OCI-LY1 (cell line): ENCODE measurements at regions not wholly inside any gene's neighbourhood (a gene's known extent, or its start where the extent isn't known, plus 50 kb on each side); places are given as distances from the start of the nearest gene placed in this dataset.

Experiments
- H2AFZ ChIP-seq: fragments of 200-600 bp; sonication (generic), shearing (Covaris generic); 2 replicates; pipeline ENCODE4 v1.6.0; 2014; ENCODE audit warnings: antibody characterized with exemption, mild to moderate bottlenecking, low read length
- H3F3A ChIP-seq: fragments of 200-600 bp; sonication (generic), shearing (Covaris generic); 2 replicates; pipeline ENCODE4 v1.6.0; 2014; ENCODE audit warnings: mild to moderate bottlenecking, antibody characterized with exemption, low read length, moderate library complexity; ENCODE audit not compliant: insufficient read depth
- H3K27ac ChIP-seq: fragments of 200-600 bp; sonication (generic); 2 replicates; pipeline ENCODE4 v1.5.1; 2014; ENCODE audit warnings: low read length, mixed run types, mild to moderate bottlenecking, low read depth; ENCODE audit not compliant: poor library complexity, severe bottlenecking
- H3K27me3 ChIP-seq: fragments of 200-600 bp; sonication (generic); 2 replicates; pipeline ENCODE4 v1.6.0; 2014; ENCODE audit warnings: antibody characterized with exemption, mild to moderate bottlenecking, low read length, moderate library complexity; ENCODE audit not compliant: insufficient read depth
- H3K36me3 ChIP-seq: fragments of 200-600 bp; sonication (generic); 2 replicates; pipeline ENCODE4 v1.6.1; 2014; ENCODE audit warnings: mild to moderate bottlenecking, antibody characterized with exemption, low read length, moderate library complexity, mixed read lengths; ENCODE audit not compliant: insufficient read depth
- H3K4me1 ChIP-seq: fragments of 200-600 bp; sonication (generic); 2 replicates; pipeline ENCODE4 v1.5.1; 2014; ENCODE audit warnings: mild to moderate bottlenecking, low read length, moderate library complexity; ENCODE audit not compliant: insufficient read depth, severe bottlenecking
- H3K4me2 ChIP-seq: fragments of 200-600 bp; sonication (generic), shearing (Covaris generic); 2 replicates; pipeline ENCODE4 v1.6.1; 2014; ENCODE audit warnings: low read length
- H3K4me3 ChIP-seq: fragments of 200-600 bp; sonication (generic); 2 replicates; pipeline ENCODE4 v1.5.1; 2014; ENCODE audit warnings: low read length, low read depth, mild to moderate bottlenecking, mixed read lengths; ENCODE audit not compliant: poor library complexity, severe bottlenecking
- H3K79me2 ChIP-seq: fragments of 200-600 bp; shearing (Covaris generic); 2 replicates; pipeline ENCODE4 v1.6.1; 2016; ENCODE audit warnings: mixed run types, low read length, mixed read lengths; ENCODE audit not compliant: insufficient read depth
- H3K9ac ChIP-seq: fragments of 200-600 bp; sonication (generic), shearing (Covaris generic); 2 replicates; pipeline ENCODE4 v1.6.1; 2014; ENCODE audit warnings: mild to moderate bottlenecking, low read length, mixed read lengths
- H3K9me2 ChIP-seq: fragments of 200-600 bp; sonication (generic), shearing (Covaris generic); 2 replicates; pipeline ENCODE4 v1.6.1; 2014; ENCODE audit warnings: low read depth, mild to moderate bottlenecking, low read length, mixed read lengths
- H3K9me3 ChIP-seq: fragments of 200-600 bp; shearing (Covaris generic); 2 replicates; pipeline ENCODE4 v1.6.1; 2014; ENCODE audit warnings: low read length, mixed read lengths
- H4K20me1 ChIP-seq: fragments of 200-600 bp; sonication (generic), shearing (Covaris generic); 2 replicates; pipeline ENCODE4 v1.6.0; 2016; ENCODE audit warnings: mild to moderate bottlenecking, low read length; ENCODE audit not compliant: insufficient read depth
- CTCF ChIP-seq: fragments of 200-600 bp; sonication (generic), shearing (Covaris generic); IDR thresholded peaks from 2 replicates; pipeline ENCODE4 v1.5.1; 2017; ENCODE audit warnings: mild to moderate bottlenecking, antibody characterized with exemption, low read length, moderate library complexity, mixed read lengths
- EZH2 ChIP-seq: fragments of 200-600 bp; sonication (generic), shearing (Covaris generic); IDR thresholded peaks from 2 replicates; pipeline ENCODE4 v1.8.0; 2017; ENCODE audit warnings: borderline replicate concordance, mixed run types, mild to moderate bottlenecking, antibody characterized with exemption, low read length, moderate library complexity, mixed read lengths

DNA sequence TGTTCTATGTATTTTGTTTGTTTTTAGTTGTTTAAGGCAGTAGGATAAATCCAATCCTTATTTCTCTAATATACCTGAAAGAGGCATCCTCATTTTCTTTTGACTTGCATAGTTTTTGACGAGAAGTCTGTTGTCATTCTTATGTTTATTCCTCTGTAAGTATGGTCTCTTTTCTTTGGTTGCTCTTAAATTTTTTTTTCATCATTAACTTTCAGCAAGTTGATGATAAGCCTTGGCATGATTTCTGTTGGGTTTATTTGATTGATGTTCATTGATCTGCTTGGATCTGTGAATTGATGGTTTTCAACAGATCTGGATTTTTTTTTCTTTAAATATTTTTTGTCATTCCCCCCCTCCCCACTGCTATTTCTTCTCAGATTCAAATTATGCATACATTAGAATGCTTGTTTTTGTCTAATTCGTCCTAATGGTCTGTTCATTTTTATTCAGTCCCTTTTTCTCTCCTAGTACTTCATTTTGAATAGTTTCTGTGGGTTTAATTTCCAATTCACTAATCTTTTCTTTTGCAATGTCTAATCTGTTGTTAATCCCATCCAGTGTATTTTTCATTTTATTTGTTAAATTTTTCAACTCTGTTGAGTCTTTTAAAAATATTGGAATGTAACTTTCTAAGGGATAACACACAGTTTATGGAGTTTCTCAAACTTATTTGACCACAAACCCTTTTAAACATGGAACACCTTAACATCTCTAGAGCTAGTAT is 495.9 kb downstream of the CSNK1G3 start:
- Histone ChIP-seq H3K9me3 (peaks cover 16% of the 10 kb centered on the region), H3K9ac (no peak overlapping the region), H3K4me3 (no peak overlapping the region), H3K4me2 (no peak overlapping the region), H3K27ac (no peak overlapping the region), H3K36me3 (no peaks in the 10 kb centered on the region), H3K27me3 (no peaks in the 10 kb centered on the region), H3K9me2 (no peaks in the 10 kb centered on the region), H2AFZ (no peak overlapping the region), H4K20me1 (no peaks in the 10 kb centered on the region), H3F3A (no peaks in the 10 kb centered on the region), H3K79me2 (no peaks in the 10 kb centered on the region), H3K4me1 (no peaks in the 10 kb centered on the region)
- TF ChIP-seq EZH2 (no peak), CTCF (no peak)

GRCh38 chr5:124001036-124001615 is 489.1 kb downstream of the CSNK1G3 start:
- Histone ChIP-seq H3K4me3 (no peak overlapping the region), H3K4me1 (peaks cover 16% of the 10 kb centered on the region), H4K20me1 (no peaks in the 10 kb centered on the region), H3F3A (no peaks in the 10 kb centered on the region), H3K9me3 (no peaks in the 10 kb centered on the region), H2AFZ (no peak overlapping the region), H3K9me2 (no peaks in the 10 kb centered on the region), H3K4me2 (no peak overlapping the region), H3K27me3 (no peaks in the 10 kb centered on the region), H3K79me2 (no peaks in the 10 kb centered on the region), H3K36me3 (no peaks in the 10 kb centered on the region), H3K9ac (no peak overlapping the region), H3K27ac (no peak overlapping the region)
- no peak for TF ChIP-seq CTCF
- TF ChIP-seq EZH2: no peak

DNA sequence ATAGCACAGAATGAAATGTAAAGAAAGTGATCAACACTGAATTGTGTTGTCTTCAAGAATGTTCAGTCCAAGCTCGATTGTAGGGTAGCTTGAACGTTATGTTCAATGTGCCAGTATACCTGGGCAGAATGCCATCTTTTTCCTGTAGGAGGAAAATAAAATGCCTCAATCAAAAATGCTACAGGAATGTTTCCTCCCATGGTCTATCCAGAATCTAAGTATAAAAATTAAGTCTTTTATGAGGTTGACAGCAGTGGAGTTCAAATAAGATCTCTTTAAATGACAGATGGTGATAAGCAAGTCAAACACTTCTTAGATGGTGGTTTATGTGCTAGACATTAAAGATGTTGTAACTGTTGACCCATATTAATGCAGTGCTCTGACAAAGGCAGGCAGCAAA is 488.6 kb downstream of the CSNK1G3 start:
- Histone ChIP-seq H3K27me3 (no peaks in the 10 kb centered on the region), H3K9me2 (no peaks in the 10 kb centered on the region), H2AFZ (no peak overlapping the region), H3K9ac (no peak overlapping the region), H3K36me3 (no peaks in the 10 kb centered on the region), H3K4me1 (peaks cover 16% of the 10 kb centered on the region), H3F3A (no peaks in the 10 kb centered on the region), H3K9me3 (no peaks in the 10 kb centered on the region), H3K27ac (no peak overlapping the region), H3K4me2 (no peak overlapping the region), H3K4me3 (no peak overlapping the region), H3K79me2 (no peaks in the 10 kb centered on the region), H4K20me1 (no peaks in the 10 kb centered on the region)
- TF ChIP-seq EZH2 (no peak), CTCF (no peak)
